HFF-Myc (cell line): ENCODE measurements at regions not wholly inside any gene's neighbourhood (a gene's known extent, or its start where the extent isn't known, plus 50 kb on each side); places are given as distances from the start of the nearest gene placed in this dataset.
"Not testable (repeated sequence)": the region's sequence is repeated elsewhere in the genome, so short reads cannot be mapped to it uniquely, and the experiment has no call there.

Experiments used
- DNase-seq: peaks from one replicate; pipeline ENCODE4 v3.0.0-alpha.2; 2011; ENCODE audit warnings: low read depth; ENCODE audit errors: extremely low read depth
- H3K4me3 ChIP-seq: replicated peaks from 2 replicates; pipeline ENCODE4 v1.5.1; 2011; ENCODE audit warnings: low read depth, mild to moderate bottlenecking, control low read depth, low read length
- CTCF ChIP-seq: IDR thresholded peaks from 2 replicates; pipeline ENCODE4 v1.5.1; 2012; ENCODE audit warnings: mild to moderate bottlenecking, low read depth, low read length, control low read depth; ENCODE audit errors: missing control alignments

GRCh38 chr5:51606921-51607320, 223.7 kb downstream of the ISL1 start:
- no peak overlapping the region for H3K4me3 ChIP-seq
- TF ChIP-seq CTCF, result no peak
- DNase-seq, result no peak

- no peak overlapping the region for H3K4me3 ChIP-seq
- TF ChIP-seq CTCF, result no peak
- DNase-seq, result no peak
Measured at GRCh38 chr5:51618234-51618633, 235.0 kb downstream of the ISL1 start.

- no peak overlapping the region for H3K4me3 ChIP-seq
- TF ChIP-seq CTCF, result no peak
- DNase-seq, result no peak
Measured at GRCh38 chr5:51621156-51621555, 237.9 kb downstream of the ISL1 start.

GRCh38 chr5:51622161-51622790, 239.0 kb downstream of the ISL1 start:
- DNase-seq, result no peak
- TF ChIP-seq CTCF, result no peak
- no peak overlapping the region for H3K4me3 ChIP-seq

GRCh38 chr5:51625224-51625968, 242.1 kb downstream of the ISL1 start:
- no peak for DNase-seq
- no peak for TF ChIP-seq CTCF
- no peak overlapping the region for H3K4me3 ChIP-seq

- DNase-seq, result no peak
- no peak for TF ChIP-seq CTCF
- no peak overlapping the region for H3K4me3 ChIP-seq
Measured at GRCh38 chr5:51632027-51632426, 248.8 kb downstream of the ISL1 start.

- peak; percentile 24 for DNase-seq
- TF ChIP-seq CTCF, result no peak
- H3K4me3 ChIP-seq, result no peak overlapping the region
Measured at GRCh38 chr5:51632793-51633192, 249.5 kb downstream of the ISL1 start.

GRCh38 chr5:51636973-51637372, 253.7 kb downstream of the ISL1 start:
- not testable (repeated sequence) for DNase-seq, H3K4me3 ChIP-seq
